ENCODE measurements at regions not wholly inside any gene's neighbourhood (a gene's known extent, or its start where the extent isn't known, plus 50 kb on each side); places are given as distances from the start of the nearest gene placed in this dataset.

- no peak for TF ChIP-seq POLR2A (IDR thresholded peaks at IDR 0.05)
- TF ChIP-seq, protein P1, sequence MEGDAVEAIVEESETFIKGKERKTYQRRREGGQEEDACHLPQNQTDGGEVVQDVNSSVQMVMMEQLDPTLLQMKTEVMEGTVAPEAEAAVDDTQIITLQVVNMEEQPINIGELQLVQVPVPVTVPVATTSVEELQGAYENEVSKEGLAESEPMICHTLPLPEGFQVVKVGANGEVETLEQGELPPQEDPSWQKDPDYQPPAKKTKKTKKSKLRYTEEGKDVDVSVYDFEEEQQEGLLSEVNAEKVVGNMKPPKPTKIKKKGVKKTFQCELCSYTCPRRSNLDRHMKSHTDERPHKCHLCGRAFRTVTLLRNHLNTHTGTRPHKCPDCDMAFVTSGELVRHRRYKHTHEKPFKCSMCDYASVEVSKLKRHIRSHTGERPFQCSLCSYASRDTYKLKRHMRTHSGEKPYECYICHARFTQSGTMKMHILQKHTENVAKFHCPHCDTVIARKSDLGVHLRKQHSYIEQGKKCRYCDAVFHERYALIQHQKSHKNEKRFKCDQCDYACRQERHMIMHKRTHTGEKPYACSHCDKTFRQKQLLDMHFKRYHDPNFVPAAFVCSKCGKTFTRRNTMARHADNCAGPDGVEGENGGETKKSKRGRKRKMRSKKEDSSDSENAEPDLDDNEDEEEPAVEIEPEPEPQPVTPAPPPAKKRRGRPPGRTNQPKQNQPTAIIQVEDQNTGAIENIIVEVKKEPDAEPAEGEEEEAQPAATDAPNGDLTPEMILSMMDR (IDR thresholded peaks at IDR 0.05): no peak
Measured at GRCh38 chr6:71049198-71049770, 92.4 kb upstream of the B3GAT2 start.

GRCh38 chr6:71053475-71053874 lies 96.6 kb upstream of the B3GAT2 start:
- Histone ChIP-seq H3K4me1 (no peaks in the 10 kb centered on the region), H3K27me3 (no peaks in the 10 kb centered on the region), H3K27ac (no peak overlapping the region), H3K4me3 (no peak overlapping the region), H3K36me3 (replicated peaks in 1 of 2; ENCODE audit: insufficient read depth in 1 of 2, low read depth in 2 of 2) (no peaks in the 10 kb centered on the region), H3K9me3 (no peaks in the 10 kb centered on the region)
- DNase-seq (no peak), ATAC-seq (no peak)
- WGBS, 2 donors: 74 to 89% methylated on average over 4 of the region's 4 CpGs
- intact Hi-C loops (cut with DNase I): no loop called here
- TF ChIP-seq, protein P1 (IDR thresholded peaks at IDR 0.05): no peak
- TF ChIP-seq POLR2A (IDR thresholded peaks at IDR 0.05): no peak

More at GRCh38 chr6:71049198-71049770, 92.4 kb upstream of the B3GAT2 start:
- DNase-seq (no peak), ATAC-seq (no peak)
- H3K4me3 ChIP-seq: no peak overlapping the region
- no peaks in the 10 kb centered on the region for H3K36me3 ChIP-seq (replicated peaks in 1 of 2; ENCODE audit: insufficient read depth in 1 of 2, low read depth in 2 of 2)
- no peak overlapping the region for H3K27ac ChIP-seq
- 79 to 92% methylated on average over 3 of the region's 3 CpGs for WGBS, 2 donors
- H3K9me3 ChIP-seq: no peaks in the 10 kb centered on the region
- H3K27me3 ChIP-seq: no peaks in the 10 kb centered on the region
- no peaks in the 10 kb centered on the region for H3K4me1 ChIP-seq
- intact Hi-C loops (cut with DNase I): no loop called here

- TF ChIP-seq, protein P1 (IDR thresholded peaks at IDR 0.05): no peak
- TF ChIP-seq POLR2A (IDR thresholded peaks at IDR 0.05): no peak
- Histone ChIP-seq H3K4me3 (no peak overlapping the region), H3K27ac (no peak overlapping the region), H3K4me1 (no peaks in the 10 kb centered on the region), H3K9me3 (no peaks in the 10 kb centered on the region), H3K27me3 (no peaks in the 10 kb centered on the region), H3K36me3 (replicated peaks in 1 of 2; ENCODE audit: insufficient read depth in 1 of 2, low read depth in 2 of 2) (no peaks in the 10 kb centered on the region)
- ATAC-seq: no peak
- no peak for DNase-seq
- intact Hi-C loops (cut with DNase I): no loop called here
- WGBS, 2 donors: 30 to 56% methylated on average over 2 of the region's 2 CpGs
Measured at GRCh38 chr6:71056656-71057055, 99.8 kb upstream of the B3GAT2 start.

GRCh38 chr6:71066153-71066552 lies 109.3 kb upstream of the B3GAT2 start:
- Histone ChIP-seq H3K9me3 (no peaks in the 10 kb centered on the region), H3K27ac (no peak overlapping the region), H3K36me3 (replicated peaks in 1 of 2; ENCODE audit: insufficient read depth in 1 of 2, low read depth in 2 of 2) (no peaks in the 10 kb centered on the region), H3K27me3 (no peaks in the 10 kb centered on the region), H3K4me1 (no peaks in the 10 kb centered on the region), H3K4me3 (no peak overlapping the region)
- intact Hi-C loops (cut with DNase I): no loop called here
- no peak for DNase-seq
- no peak for TF ChIP-seq POLR2A (IDR thresholded peaks at IDR 0.05)
- TF ChIP-seq, protein P1 (IDR thresholded peaks at IDR 0.05): no peak
- no peak for ATAC-seq
- 84 to 90% methylated on average over 1 of the region's 1 CpG for WGBS, 2 donors

- no peak for DNase-seq
- H3K27ac ChIP-seq: no peak overlapping the region
- no peak overlapping the region for H3K4me3 ChIP-seq
- 70 to 82% methylated on average over 5 of the region's 5 CpGs for WGBS, 2 donors
- no peaks in the 10 kb centered on the region for H3K27me3 ChIP-seq
- TF ChIP-seq, protein P1 (IDR thresholded peaks at IDR 0.05): no peak
- no peak for TF ChIP-seq POLR2A (IDR thresholded peaks at IDR 0.05)
- H3K4me1 ChIP-seq: no peaks in the 10 kb centered on the region
- intact Hi-C loops (cut with DNase I): no loop called here
- no peaks in the 10 kb centered on the region for H3K36me3 ChIP-seq (replicated peaks in 1 of 2; ENCODE audit: insufficient read depth in 1 of 2, low read depth in 2 of 2)
- no peak for ATAC-seq
- no peaks in the 10 kb centered on the region for H3K9me3 ChIP-seq
Measured at GRCh38 chr6:71067816-71068215, 111.0 kb upstream of the B3GAT2 start.

Data from body of pancreas (tissue), 4 donors.